ENCODE measurements at regions not wholly inside any gene's neighbourhood (a gene's known extent, or its start where the extent isn't known, plus 50 kb on each side); places are given as distances from the start of the nearest gene placed in this dataset.
"Not testable (repeated sequence)": the region's sequence is repeated elsewhere in the genome, so short reads cannot be mapped to it uniquely, and the experiment has no call there.

DNA sequence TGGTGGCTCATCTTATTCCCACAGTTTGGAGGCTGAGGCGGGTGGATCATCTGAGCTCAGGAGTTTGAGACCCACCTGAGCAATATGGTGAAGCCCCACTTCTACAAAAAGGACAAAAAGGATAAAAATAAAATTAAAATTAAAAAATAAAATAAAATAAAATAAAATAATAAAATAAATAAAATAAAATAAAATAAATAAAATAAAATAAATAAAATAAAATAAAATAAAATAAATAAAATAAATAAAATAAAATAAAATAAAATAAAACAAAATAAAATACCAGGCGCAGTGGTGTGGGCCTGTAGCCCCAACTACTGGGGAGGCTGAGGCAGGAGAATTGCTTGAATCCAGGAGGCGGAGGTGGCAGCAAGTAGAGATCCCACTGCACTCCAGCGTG, 1307.3 kb downstream of the PCDH9 start:
- not testable (repeated sequence) for TF ChIP-seq CTCF (IDR thresholded peaks at IDR 0.05; ENCODE audit: low read depth, low read length, missing input control); TAF1 (conservative IDR thresholded peaks at IDR 0.05); RXRA (IDR thresholded peaks at IDR 0.05); FOXA2 (IDR thresholded peaks at IDR 0.05); MAX (IDR thresholded peaks at IDR 0.05); YY1 (IDR thresholded peaks at IDR 0.05); RAD21 (IDR thresholded peaks at IDR 0.05); SP1 (IDR thresholded peaks at IDR 0.05); REST (IDR thresholded peaks at IDR 0.05)

Data from liver (tissue), 3 donors.